GM18520 (cell line): ENCODE measurements at regions not wholly inside any gene's neighbourhood (a gene's known extent, or its start where the extent isn't known, plus 50 kb on each side); places are given as distances from the start of the nearest gene placed in this dataset.

Source experiments
- ATAC-seq: cut with Tn5 transposase; IDR thresholded peaks from one replicate; pipeline ENCODE4 v1.9.1; 2021; ENCODE audit not compliant: unreplicated experiment

GRCh38 chr2:14288016-14288415 lies 344.5 kb upstream of the LRATD1 start:
- ATAC-seq, result no peak

- no peak for ATAC-seq
Measured at GRCh38 chr2:14292964-14293363, 339.6 kb upstream of the LRATD1 start.

DNA sequence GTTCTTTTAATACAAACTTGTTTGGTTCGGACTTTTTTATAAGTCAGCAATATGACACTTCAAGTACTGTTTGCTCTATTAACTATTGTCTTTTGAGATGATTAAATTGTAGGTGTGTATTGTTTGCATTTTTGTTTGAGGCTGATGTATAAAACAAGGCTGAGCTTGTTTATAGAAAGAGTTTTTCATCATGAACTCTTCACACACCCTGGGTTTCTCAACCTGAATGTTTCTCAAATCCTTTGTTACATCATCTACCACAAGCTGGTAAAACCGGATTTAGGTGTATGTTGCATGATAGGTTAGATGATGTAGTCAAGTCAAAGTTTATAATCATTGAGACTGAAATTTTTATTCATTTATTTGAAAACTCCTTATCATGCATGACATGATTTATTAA lies 335.2 kb upstream of the LRATD1 start:
- no peak for ATAC-seq

GRCh38 chr2:14297906-14298305 lies 334.6 kb upstream of the LRATD1 start:
- no peak for ATAC-seq

- ATAC-seq, result no peak
Measured at GRCh38 chr2:14301331-14301730, 331.2 kb upstream of the LRATD1 start.

- ATAC-seq, result peak; percentile 81
Measured at GRCh38 chr2:14303366-14304115, 329.0 kb upstream of the LRATD1 start.

DNA sequence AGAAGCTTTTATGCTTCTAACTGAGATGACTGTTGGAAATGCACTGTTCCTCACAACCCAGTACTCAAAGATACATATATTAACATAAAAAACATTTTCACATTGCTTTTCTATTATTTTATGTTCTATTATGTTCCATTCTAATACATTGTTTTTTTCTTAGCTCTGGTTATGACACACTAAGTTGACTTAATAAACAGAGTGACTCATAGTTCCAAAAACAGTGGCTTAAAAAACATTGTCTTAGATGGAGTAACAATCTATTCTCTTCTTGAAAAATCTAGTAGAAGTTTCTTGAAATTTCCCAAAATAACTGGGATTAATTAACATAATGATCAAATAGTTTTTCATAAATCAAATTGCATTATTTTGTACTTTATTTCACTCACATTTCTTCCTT lies 328.2 kb upstream of the LRATD1 start:
- no peak for ATAC-seq

- ATAC-seq, result peak; percentile 48
Measured at GRCh38 chr2:14306268-14306861, 326.2 kb upstream of the LRATD1 start.

DNA sequence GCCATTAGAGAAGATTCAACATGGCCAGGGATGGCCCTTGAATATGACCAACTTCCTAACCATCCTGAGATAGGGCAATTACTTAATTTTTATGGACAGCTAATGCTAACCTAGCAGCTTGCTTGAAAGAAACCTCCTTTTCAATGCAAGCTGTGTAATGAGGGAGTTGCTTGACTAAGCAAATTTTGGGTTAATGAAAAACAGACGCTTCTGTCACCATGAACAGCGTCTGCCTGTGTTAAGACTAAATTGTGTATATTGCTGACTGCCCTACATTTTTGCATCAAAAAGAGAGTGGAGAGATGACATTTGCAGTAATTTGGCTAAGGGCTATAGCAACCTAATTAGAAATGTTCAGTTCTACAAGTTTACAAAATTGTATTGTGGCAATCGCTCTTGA lies 319.2 kb upstream of the LRATD1 start:
- no peak for ATAC-seq

- no peak for ATAC-seq
Measured at GRCh38 chr2:14316594-14316993, 315.9 kb upstream of the LRATD1 start.

GRCh38 chr2:14321357-14321756 lies 311.2 kb upstream of the LRATD1 start:
- ATAC-seq, result no peak

DNA sequence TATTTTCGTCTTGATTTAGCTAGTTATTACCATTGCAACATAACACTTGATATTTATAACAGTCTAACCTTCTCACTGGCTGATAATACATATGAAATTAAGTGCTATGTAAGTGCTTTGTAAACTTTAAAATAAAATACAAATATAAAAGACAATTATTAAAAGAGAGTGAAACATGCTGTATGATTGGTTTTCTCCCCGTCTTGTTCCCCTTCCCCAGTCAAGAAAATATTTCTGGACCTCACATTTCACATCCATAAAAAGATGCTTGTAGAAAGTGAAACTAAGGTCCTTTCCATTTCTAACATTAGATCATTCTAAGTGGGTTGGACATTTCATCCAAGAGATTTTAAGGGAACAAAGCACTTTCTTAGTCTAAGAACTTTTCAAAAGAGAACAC lies 310.2 kb upstream of the LRATD1 start:
- ATAC-seq, result no peak

GRCh38 chr2:14324308-14324707 lies 308.2 kb upstream of the LRATD1 start:
- ATAC-seq, result no peak

GRCh38 chr2:14330884-14331283 lies 301.6 kb upstream of the LRATD1 start:
- no peak for ATAC-seq

GRCh38 chr2:14336759-14337382 lies 295.6 kb upstream of the LRATD1 start:
- ATAC-seq, result no peak

GRCh38 chr2:14340703-14341102 lies 291.8 kb upstream of the LRATD1 start:
- no peak for ATAC-seq

DNA sequence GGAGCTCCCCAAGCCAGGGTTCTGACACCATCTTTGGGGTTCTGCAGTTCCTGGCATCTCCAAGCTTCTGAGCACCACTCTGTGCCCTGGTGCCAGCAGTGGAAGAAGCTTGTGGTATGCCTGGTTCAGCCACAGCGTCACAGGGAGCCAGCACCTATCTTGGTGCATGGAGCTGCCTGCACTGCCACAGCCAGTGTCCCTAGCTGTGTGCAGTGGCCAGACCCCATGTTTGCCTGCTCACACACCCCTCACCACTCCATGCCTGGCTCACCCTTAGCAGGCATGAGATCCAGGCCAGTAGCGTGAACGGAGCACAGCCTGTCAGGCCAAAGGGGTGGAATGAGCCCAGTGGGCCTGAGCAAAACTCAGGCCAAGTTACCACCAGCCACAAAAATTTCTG lies 290.2 kb upstream of the LRATD1 start:
- no peak for ATAC-seq

DNA sequence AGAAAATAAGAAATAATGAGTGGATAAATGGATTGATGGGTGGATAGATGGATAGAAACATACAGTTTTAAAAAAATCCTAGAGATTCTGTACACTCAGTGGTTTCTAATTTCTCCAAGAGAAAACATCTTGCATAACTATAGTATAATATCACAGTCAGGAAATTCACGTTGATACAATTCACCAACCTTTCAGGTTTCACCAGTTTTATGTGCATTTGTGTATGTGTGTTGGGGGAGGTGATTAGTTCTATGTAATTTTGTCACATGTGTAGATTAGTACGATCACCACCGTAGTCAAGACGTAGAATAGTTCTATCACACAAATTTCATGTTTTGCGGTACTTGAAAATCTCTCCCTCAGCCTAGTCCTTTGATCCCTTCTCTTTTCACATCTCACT lies 288.2 kb upstream of the LRATD1 start:
- no peak for ATAC-seq

DNA sequence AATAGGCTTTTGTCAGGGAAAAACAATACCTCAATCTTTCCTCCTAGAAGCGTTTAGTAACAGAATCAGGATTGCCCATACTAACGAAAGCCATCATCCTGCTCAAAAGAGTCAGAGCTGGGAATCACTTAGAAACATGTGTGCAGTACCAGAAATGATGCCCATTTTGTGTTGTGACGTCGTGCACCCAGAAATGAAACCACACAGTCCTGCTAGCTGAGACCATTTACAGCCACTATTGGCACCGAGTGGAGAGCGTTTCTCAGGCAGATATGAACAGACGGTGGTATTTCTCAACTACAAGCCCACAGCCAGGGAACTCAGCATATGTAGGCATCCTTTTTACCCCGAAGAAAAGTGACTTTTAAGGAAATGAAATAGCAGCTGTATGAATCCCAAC lies 284.3 kb upstream of the LRATD1 start:
- ATAC-seq, result no peak

- no peak for ATAC-seq
Measured at GRCh38 chr2:14350856-14351255, 281.7 kb upstream of the LRATD1 start.

GRCh38 chr2:14352067-14352466 lies 280.4 kb upstream of the LRATD1 start:
- ATAC-seq, result no peak

DNA sequence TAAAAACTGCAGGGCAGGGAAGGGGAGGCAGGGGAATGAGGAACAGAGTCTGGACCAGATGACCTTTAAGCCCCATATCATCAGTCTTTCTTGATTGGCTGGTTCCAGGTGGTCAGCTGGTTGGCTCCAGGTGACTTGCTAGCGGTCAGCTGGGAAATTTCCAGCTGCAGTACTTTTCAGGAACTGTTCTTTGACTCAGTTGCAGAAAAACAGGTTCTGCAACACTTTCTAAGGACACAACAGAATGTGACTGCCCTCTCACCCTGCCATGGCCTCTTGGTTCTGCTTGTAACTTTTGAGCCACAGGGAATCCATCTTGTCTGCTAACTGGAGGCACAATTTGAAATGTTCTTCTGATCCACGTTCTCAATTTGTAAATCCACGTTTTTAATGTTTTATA lies 278.3 kb upstream of the LRATD1 start:
- ATAC-seq, result no peak
